ENCODE measurements at regions not wholly inside any gene's neighbourhood (a gene's known extent, or its start where the extent isn't known, plus 50 kb on each side); places are given as distances from the start of the nearest gene placed in this dataset.

GRCh38 chr5:67248703-67249589, 52.3 kb upstream of the CD180 start:
- TF ChIP-seq, protein P1, sequence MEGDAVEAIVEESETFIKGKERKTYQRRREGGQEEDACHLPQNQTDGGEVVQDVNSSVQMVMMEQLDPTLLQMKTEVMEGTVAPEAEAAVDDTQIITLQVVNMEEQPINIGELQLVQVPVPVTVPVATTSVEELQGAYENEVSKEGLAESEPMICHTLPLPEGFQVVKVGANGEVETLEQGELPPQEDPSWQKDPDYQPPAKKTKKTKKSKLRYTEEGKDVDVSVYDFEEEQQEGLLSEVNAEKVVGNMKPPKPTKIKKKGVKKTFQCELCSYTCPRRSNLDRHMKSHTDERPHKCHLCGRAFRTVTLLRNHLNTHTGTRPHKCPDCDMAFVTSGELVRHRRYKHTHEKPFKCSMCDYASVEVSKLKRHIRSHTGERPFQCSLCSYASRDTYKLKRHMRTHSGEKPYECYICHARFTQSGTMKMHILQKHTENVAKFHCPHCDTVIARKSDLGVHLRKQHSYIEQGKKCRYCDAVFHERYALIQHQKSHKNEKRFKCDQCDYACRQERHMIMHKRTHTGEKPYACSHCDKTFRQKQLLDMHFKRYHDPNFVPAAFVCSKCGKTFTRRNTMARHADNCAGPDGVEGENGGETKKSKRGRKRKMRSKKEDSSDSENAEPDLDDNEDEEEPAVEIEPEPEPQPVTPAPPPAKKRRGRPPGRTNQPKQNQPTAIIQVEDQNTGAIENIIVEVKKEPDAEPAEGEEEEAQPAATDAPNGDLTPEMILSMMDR (IDR thresholded peaks at IDR 0.05; ENCODE audit: low read depth, low read length, poor library complexity, severe bottlenecking): no peak
- no peak for TF ChIP-seq EZH2phosphoT487 (IDR thresholded peaks at IDR 0.05; ENCODE audit: borderline replicate concordance, low read length)

Measured in DOHH2 (cell line).